ENCODE measurements at regions not wholly inside any gene's neighbourhood (a gene's known extent, or its start where the extent isn't known, plus 50 kb on each side); places are given as distances from the start of the nearest gene placed in this dataset.
"Not testable (repeated sequence)": the region's sequence is repeated elsewhere in the genome, so short reads cannot be mapped to it uniquely, and the experiment has no call there.

GRCh38 chr2:67571785-67572718 lies 174.9 kb downstream of the ETAA1 start:
- DNase-seq (ENCODE audit: low spot score), result peak; percentile 24

- DNase-seq (ENCODE audit: low spot score), result no peak
Observed at GRCh38 chr2:67572721-67573435, 175.7 kb downstream of the ETAA1 start.

GRCh38 chr2:67574230-67574629 lies 177.1 kb downstream of the ETAA1 start:
- peak; percentile 30 for DNase-seq (ENCODE audit: low spot score)

- DNase-seq (ENCODE audit: low spot score), result no peak
Observed at GRCh38 chr2:67576226-67576625, 179.1 kb downstream of the ETAA1 start.

- DNase-seq (ENCODE audit: low spot score), result no peak
Observed at GRCh38 chr2:67576991-67577390, 179.9 kb downstream of the ETAA1 start.

- no peak for DNase-seq (ENCODE audit: low spot score)
Observed at GRCh38 chr2:67579216-67579615, 182.1 kb downstream of the ETAA1 start.

- DNase-seq (ENCODE audit: low spot score), result no peak
Observed at GRCh38 chr2:67579806-67580205, 182.7 kb downstream of the ETAA1 start.

GRCh38 chr2:67581751-67582150 lies 184.6 kb downstream of the ETAA1 start:
- DNase-seq (ENCODE audit: low spot score), result no peak

- no peak for DNase-seq (ENCODE audit: low spot score)
Observed at GRCh38 chr2:67583185-67583584, 186.1 kb downstream of the ETAA1 start.

- no peak for DNase-seq (ENCODE audit: low spot score)
Observed at GRCh38 chr2:67585400-67585799, 188.3 kb downstream of the ETAA1 start.

- not testable (repeated sequence) for DNase-seq (ENCODE audit: low spot score)
Observed at GRCh38 chr2:67589121-67589520, 192.0 kb downstream of the ETAA1 start.

GRCh38 chr2:67594522-67594921 lies 197.4 kb downstream of the ETAA1 start:
- DNase-seq (ENCODE audit: low spot score), result not testable (repeated sequence)

- no peak for DNase-seq (ENCODE audit: low spot score)
Observed at GRCh38 chr2:67596871-67597270, 199.7 kb downstream of the ETAA1 start.

- no peak for DNase-seq (ENCODE audit: low spot score)
Observed at GRCh38 chr2:67599561-67599960, 202.4 kb downstream of the ETAA1 start.

- DNase-seq (ENCODE audit: low spot score), result no peak
Observed at GRCh38 chr2:67600222-67600871, 203.2 kb downstream of the ETAA1 start.

- no peak for DNase-seq (ENCODE audit: low spot score)
Observed at GRCh38 chr2:67600946-67601345, 203.8 kb downstream of the ETAA1 start.

- peak; percentile 18 for DNase-seq (ENCODE audit: low spot score)
Observed at GRCh38 chr2:67604360-67604759, 207.2 kb downstream of the ETAA1 start.

- no peak for DNase-seq (ENCODE audit: low spot score)
Observed at GRCh38 chr2:67612576-67613042, 215.5 kb downstream of the ETAA1 start.

GRCh38 chr2:67613227-67613626 lies 216.1 kb downstream of the ETAA1 start:
- no peak for DNase-seq (ENCODE audit: low spot score)

- DNase-seq (ENCODE audit: low spot score), result no peak
Observed at GRCh38 chr2:67614454-67614853, 217.3 kb downstream of the ETAA1 start.

- peak; percentile 9 for DNase-seq (ENCODE audit: low spot score)
Observed at GRCh38 chr2:67616749-67617148, 219.6 kb downstream of the ETAA1 start.

GRCh38 chr2:67619204-67619603 lies 222.1 kb downstream of the ETAA1 start:
- no peak for DNase-seq (ENCODE audit: low spot score)

Measured in AG08396 (cell line).